ENCODE measurements at regions not wholly inside any gene's neighbourhood (a gene's known extent, or its start where the extent isn't known, plus 50 kb on each side); places are given as distances from the start of the nearest gene placed in this dataset.

- no peak for DNase-seq
- H3K4me1 ChIP-seq: no peaks in the 10 kb centered on the region
- H3K36me3 ChIP-seq: no peaks in the 10 kb centered on the region
- no peaks in the 10 kb centered on the region for H3K9me3 ChIP-seq
- no peak for TF ChIP-seq CTCF (IDR thresholded peaks at IDR 0.05)
- no peaks in the 10 kb centered on the region for H3K27me3 ChIP-seq
- intact Hi-C loops (cut with DNase I): no loop called here
- no peak overlapping the region for H3K27ac ChIP-seq
- H3K4me3 ChIP-seq: no peak overlapping the region
- H3K9ac ChIP-seq (ENCODE audit: low read depth in 2 of 2, low read length in 2 of 2): no peak overlapping the region
Observed at GRCh38 chr3:168608926-168609325, 513.2 kb upstream of the GOLIM4 start.

GRCh38 chr3:168604767-168605166 is 509.0 kb upstream of the GOLIM4 start:
- Histone ChIP-seq H3K4me1 (no peaks in the 10 kb centered on the region), H3K27ac (no peak overlapping the region), H3K27me3 (no peaks in the 10 kb centered on the region), H3K9me3 (no peaks in the 10 kb centered on the region), H3K36me3 (no peaks in the 10 kb centered on the region), H3K4me3 (no peak overlapping the region), H3K9ac (ENCODE audit: low read depth in 2 of 2, low read length in 2 of 2) (no peak overlapping the region)
- no peak for DNase-seq
- intact Hi-C loops (cut with DNase I): no loop called here
- no peak for TF ChIP-seq CTCF (IDR thresholded peaks at IDR 0.05)

GRCh38 chr3:168598250-168598649 is 502.5 kb upstream of the GOLIM4 start:
- no peaks in the 10 kb centered on the region for H3K36me3 ChIP-seq
- TF ChIP-seq CTCF (IDR thresholded peaks at IDR 0.05): no peak
- no peak for DNase-seq
- H3K9ac ChIP-seq (ENCODE audit: low read depth in 2 of 2, low read length in 2 of 2): no peak overlapping the region
- H3K4me1 ChIP-seq: no peaks in the 10 kb centered on the region
- no peaks in the 10 kb centered on the region for H3K9me3 ChIP-seq
- no peaks in the 10 kb centered on the region for H3K27me3 ChIP-seq
- intact Hi-C loops (cut with DNase I): no loop called here
- H3K27ac ChIP-seq: no peak overlapping the region
- no peak overlapping the region for H3K4me3 ChIP-seq

GRCh38 chr3:168596175-168596823 is 500.6 kb upstream of the GOLIM4 start:
- H3K9ac ChIP-seq (ENCODE audit: low read depth in 2 of 2, low read length in 2 of 2): no peak overlapping the region
- DNase-seq: no peak

GRCh38 chr3:168591587-168591986 is 495.9 kb upstream of the GOLIM4 start:
- TF ChIP-seq CTCF (IDR thresholded peaks at IDR 0.05): no peak
- H3K4me3 ChIP-seq: no peak overlapping the region
- no peaks in the 10 kb centered on the region for H3K4me1 ChIP-seq
- no peaks in the 10 kb centered on the region for H3K36me3 ChIP-seq
- H3K27ac ChIP-seq: no peak overlapping the region
- intact Hi-C loops (cut with DNase I): no loop called here
- H3K9me3 ChIP-seq: no peaks in the 10 kb centered on the region
- no peak for DNase-seq
- H3K9ac ChIP-seq (ENCODE audit: low read depth in 2 of 2, low read length in 2 of 2): no peak overlapping the region
- H3K27me3 ChIP-seq: no peaks in the 10 kb centered on the region

More at GRCh38 chr3:168596175-168596823, 500.6 kb upstream of the GOLIM4 start:
- Histone ChIP-seq H3K27ac (no peak overlapping the region), H3K9me3 (no peaks in the 10 kb centered on the region), H3K4me1 (no peaks in the 10 kb centered on the region), H3K27me3 (no peaks in the 10 kb centered on the region), H3K4me3 (no peak overlapping the region), H3K36me3 (no peaks in the 10 kb centered on the region)
- no peak for TF ChIP-seq CTCF (IDR thresholded peaks at IDR 0.05)
- intact Hi-C loops (cut with DNase I): no loop called here
